H9 (cell line): ENCODE measurements at regions not wholly inside any gene's neighbourhood (a gene's known extent, or its start where the extent isn't known, plus 50 kb on each side); places are given as distances from the start of the nearest gene placed in this dataset.
"Not testable (repeated sequence)": the region's sequence is repeated elsewhere in the genome, so short reads cannot be mapped to it uniquely, and the experiment has no call there.

Experiments used
- DNase-seq: peaks from one replicate; pipeline ENCODE4 v3.0.0-alpha.2; 2017
- H2AFZ ChIP-seq: one replicate; pipeline ENCODE4 v1.6.1; 2013; ENCODE audit warnings: mild to moderate bottlenecking, low read length, control low read depth, moderate library complexity
- H2AK5ac ChIP-seq: 2 replicates; pipeline ENCODE4 v1.6.1; 2013; ENCODE audit warnings: low read length, control low read depth, mixed read lengths; ENCODE audit not compliant: insufficient read length
- H2BK120ac ChIP-seq: one replicate; pipeline ENCODE4 v1.6.1; 2013; ENCODE audit warnings: low read depth, mild to moderate bottlenecking, low read length, control low read depth, inconsistent platforms; ENCODE audit not compliant: poor library complexity, severe bottlenecking
- H2BK12ac ChIP-seq: 2 replicates; pipeline ENCODE4 v1.6.1; 2013; ENCODE audit warnings: low read length, control low read depth, mixed read lengths, low read depth; ENCODE audit not compliant: insufficient read length
- H2BK15ac ChIP-seq: 2 replicates; pipeline ENCODE4 v1.6.1; 2013; ENCODE audit warnings: low read depth, low read length, control low read depth
- H2BK20ac ChIP-seq: one replicate; pipeline ENCODE4 v1.6.1; 2013; ENCODE audit warnings: low read depth, mild to moderate bottlenecking, low read length, control low read depth, inconsistent platforms; ENCODE audit not compliant: poor library complexity, severe bottlenecking
- H2BK5ac ChIP-seq: 2 replicates; pipeline ENCODE4 v1.6.1; 2013; ENCODE audit warnings: low read length, control low read depth, mixed read lengths; ENCODE audit not compliant: insufficient read length
- H3K14ac ChIP-seq: 2 replicates; pipeline ENCODE4 v1.6.1; 2013; ENCODE audit warnings: low read length, control low read depth; ENCODE audit not compliant: insufficient read depth
- H3K18ac ChIP-seq: 2 replicates; pipeline ENCODE4 v1.6.1; 2013; ENCODE audit warnings: low read depth, mild to moderate bottlenecking, mixed read lengths, low read length, control low read depth; ENCODE audit not compliant: insufficient read length
- H3K23ac ChIP-seq: 2 replicates; pipeline ENCODE4 v1.6.1; 2013; ENCODE audit warnings: low read length, control low read depth, mixed read lengths, low read depth; ENCODE audit not compliant: insufficient read length
- H3K23me2 ChIP-seq: 2 replicates; pipeline ENCODE4 v1.6.1; 2013; ENCODE audit warnings: low read depth, mild to moderate bottlenecking, mixed read lengths, low read length, control low read depth; ENCODE audit not compliant: insufficient read length, poor library complexity, severe bottlenecking
- H3K27ac ChIP-seq: 2 replicates; pipeline ENCODE4 v1.5.1; 2013; ENCODE audit warnings: low read length, control low read depth, mixed read lengths, low read depth; ENCODE audit not compliant: insufficient read length
- H3K27me3 ChIP-seq: 2 replicates; pipeline ENCODE4 v1.6.1; 2013; ENCODE audit warnings: low read length, control low read depth, inconsistent platforms; ENCODE audit not compliant: insufficient read depth
- H3K4ac ChIP-seq: 2 replicates; pipeline ENCODE4 v1.6.1; 2013; ENCODE audit warnings: low read depth, mild to moderate bottlenecking, control low read depth, inconsistent platforms, low read length, moderate library complexity
- H3K4me1 ChIP-seq: 2 replicates; pipeline ENCODE4 v1.6.1; 2013; ENCODE audit warnings: low read length, control low read depth, inconsistent platforms; ENCODE audit not compliant: insufficient read depth
- H3K4me2 ChIP-seq: 2 replicates; pipeline ENCODE4 v1.6.1; 2013; ENCODE audit warnings: low read length, control low read depth, mixed read lengths; ENCODE audit not compliant: insufficient read length, insufficient read depth
- H3K56ac ChIP-seq: 2 replicates; pipeline ENCODE4 v1.6.1; 2013; ENCODE audit warnings: low read depth, mild to moderate bottlenecking, mixed read lengths, low read length, control low read depth; ENCODE audit not compliant: insufficient read length
- H3K79me1 ChIP-seq: 2 replicates; pipeline ENCODE4 v1.6.1; 2013; ENCODE audit warnings: low read depth, mild to moderate bottlenecking, moderate library complexity, low read length, control low read depth, inconsistent platforms; ENCODE audit not compliant: insufficient read depth, poor library complexity, severe bottlenecking
- H3K79me2 ChIP-seq: 2 replicates; pipeline ENCODE4 v1.6.1; 2013; ENCODE audit warnings: low read length, control low read depth, inconsistent platforms; ENCODE audit not compliant: insufficient read depth
- H3K9ac ChIP-seq: 2 replicates; pipeline ENCODE4 v1.6.1; 2013; ENCODE audit warnings: low read length, control low read depth, mixed read lengths; ENCODE audit not compliant: insufficient read length; ENCODE audit errors: extremely low read depth
- H3K9me3 ChIP-seq: one replicate; pipeline ENCODE4 v1.6.1; 2013; ENCODE audit warnings: low read depth, low read length, inconsistent platforms; ENCODE audit not compliant: control insufficient read depth
- H3T11ph ChIP-seq: one replicate; pipeline ENCODE4 v1.6.1; 2013; ENCODE audit warnings: mild to moderate bottlenecking, low read length, control low read depth, inconsistent platforms
- H4K20me1 ChIP-seq: one replicate; pipeline ENCODE4 v1.6.1; 2013; ENCODE audit not compliant: control insufficient read depth, insufficient read length, insufficient read depth
- H4K5ac ChIP-seq: 2 replicates; pipeline ENCODE4 v1.6.1; 2013; ENCODE audit warnings: low read depth, mild to moderate bottlenecking, mixed read lengths, low read length, control low read depth; ENCODE audit not compliant: insufficient read length
- H4K8ac ChIP-seq: replicated peaks from 2 replicates; pipeline ENCODE4 v1.6.1; 2013; ENCODE audit warnings: low read length, control low read depth, mixed read lengths, low read depth; ENCODE audit not compliant: insufficient read length
- H4K91ac ChIP-seq: 2 replicates; pipeline ENCODE4 v1.6.1; 2013; ENCODE audit warnings: low read depth, mild to moderate bottlenecking, moderate library complexity, mixed read lengths, low read length, control low read depth; ENCODE audit not compliant: insufficient read length
- H3K27ac Mint-ChIP-seq, 3 experiments: 2 replicates in 2 of 3; 3 replicates in 1 of 3; pipeline ENCODE4 v1.8.0; 2020 to 2021; ENCODE audit warnings: mixed read lengths in 3 of 3, mild to moderate bottlenecking in 1 of 3, moderate library complexity in 1 of 3
- H3K27me3 Mint-ChIP-seq: 2 replicates; pipeline ENCODE4 v1.8.0; 2021; ENCODE audit warnings: low read depth, mild to moderate bottlenecking, moderate library complexity, mixed read lengths
- H3K36me3 Mint-ChIP-seq, 3 experiments: 2 replicates in 2 of 3; 3 replicates in 1 of 3; pipeline ENCODE4 v1.8.0; 2020 to 2021; ENCODE audit warnings: low read depth in 3 of 3, mixed read lengths in 3 of 3; ENCODE audit not compliant: insufficient read depth in 1 of 3
- H3K4me1 Mint-ChIP-seq, 2 experiments: 2 replicates each; pipeline ENCODE4 v1.8.0; 2020; ENCODE audit warnings: mixed read lengths in 2 of 2
- H3K4me3 Mint-ChIP-seq, 2 experiments: 2 replicates in 1 of 2; 3 replicates in 1 of 2; pipeline ENCODE4 v1.8.0; 2020 to 2021; ENCODE audit warnings: mild to moderate bottlenecking in 2 of 2, mixed read lengths in 2 of 2, moderate library complexity in 1 of 2
- H3K9me3 Mint-ChIP-seq, 2 experiments: 2 replicates in 1 of 2; 3 replicates in 1 of 2; pipeline ENCODE4 v1.8.0; 2020; ENCODE audit warnings: mild to moderate bottlenecking in 2 of 2, mixed read lengths in 2 of 2, moderate library complexity in 1 of 2
- CTCF ChIP-seq: fragments of 200-600 bp; sonication (generic); conservative IDR thresholded peaks from 3 replicates; pipeline ENCODE4 v1.8.0; 2021; ENCODE audit warnings: antibody characterized with exemption, mild to moderate bottlenecking
- WGBS: extraction: QIAGEN DNeasy Blood & Tissue Kit; methylation state at CpG from one replicate; pipeline ENCODE4 v1.1.7; 2013; ENCODE audit warnings: missing lambda C conversion rate, low lambda C conversion rate, mixed read lengths; ENCODE audit not compliant: insufficient read length; ENCODE audit errors: extremely low coverage; 5-methylcytosine and 5-hydroxymethylcytosine counted together

DNA sequence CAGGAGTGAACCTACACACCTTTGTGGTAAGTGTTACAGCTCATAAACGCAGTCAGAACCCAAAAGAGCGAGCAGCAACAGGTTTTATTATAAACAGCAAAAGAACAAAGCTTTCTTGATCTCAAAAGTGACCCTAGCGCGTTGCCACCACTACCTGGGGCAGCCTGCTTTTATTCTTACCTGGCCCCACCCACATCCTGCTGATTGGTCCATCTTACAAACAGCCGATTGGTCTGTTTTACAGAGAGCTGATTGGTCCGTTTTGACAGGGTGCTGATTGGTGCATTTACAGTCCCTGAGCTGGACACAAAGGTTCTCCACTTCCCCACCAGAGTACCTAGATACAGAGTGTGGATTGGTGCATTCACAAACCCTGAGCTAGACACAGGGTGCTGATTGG lies 143.1 kb downstream of the ARRDC4 start:
- Mint-ChIP-seq H3K27ac (no peak overlapping the region), H3K9me3 (no peaks in the 10 kb centered on the region), H3K27me3 (peaks cover 1% of the 10 kb centered on the region; the same call in 1 of the 2 replicates), H3K4me1 (no peaks in the 10 kb centered on the region), H3K36me3 (no peaks in the 10 kb centered on the region), H3K4me3 (no peak overlapping the region)
- no peak for TF ChIP-seq CTCF
- Histone ChIP-seq H3K4me1 (no peaks in the 10 kb centered on the region), H2BK15ac (no peak overlapping the region), H3K4ac (no peak overlapping the region), H2BK5ac (no peak overlapping the region), H3K27ac (no peak overlapping the region), H3K23ac (no peak overlapping the region), H3T11ph (no peak overlapping the region), H2AK5ac (no peak overlapping the region), H3K9ac (no peak overlapping the region), H4K8ac (no peak overlapping the region), H4K5ac (no peak overlapping the region), H3K9me3 (no peaks in the 10 kb centered on the region), H3K56ac (no peak overlapping the region), H2BK12ac (no peak overlapping the region), H3K27me3 (no peaks in the 10 kb centered on the region), H3K79me2 (no peaks in the 10 kb centered on the region), H3K4me2 (no peak overlapping the region), H3K14ac (no peak overlapping the region), H2BK120ac (no peak overlapping the region), H4K20me1 (no peaks in the 10 kb centered on the region), H3K79me1 (no peaks in the 10 kb centered on the region), H3K23me2 (no peaks in the 10 kb centered on the region), H2BK20ac (no peak overlapping the region), H3K18ac (no peak overlapping the region), H4K91ac (no peak overlapping the region), H2AFZ (no peak overlapping the region)
- no peak for DNase-seq
- WGBS = no CpG with 5 or more reads among the region's 6 CpGs

DNA sequence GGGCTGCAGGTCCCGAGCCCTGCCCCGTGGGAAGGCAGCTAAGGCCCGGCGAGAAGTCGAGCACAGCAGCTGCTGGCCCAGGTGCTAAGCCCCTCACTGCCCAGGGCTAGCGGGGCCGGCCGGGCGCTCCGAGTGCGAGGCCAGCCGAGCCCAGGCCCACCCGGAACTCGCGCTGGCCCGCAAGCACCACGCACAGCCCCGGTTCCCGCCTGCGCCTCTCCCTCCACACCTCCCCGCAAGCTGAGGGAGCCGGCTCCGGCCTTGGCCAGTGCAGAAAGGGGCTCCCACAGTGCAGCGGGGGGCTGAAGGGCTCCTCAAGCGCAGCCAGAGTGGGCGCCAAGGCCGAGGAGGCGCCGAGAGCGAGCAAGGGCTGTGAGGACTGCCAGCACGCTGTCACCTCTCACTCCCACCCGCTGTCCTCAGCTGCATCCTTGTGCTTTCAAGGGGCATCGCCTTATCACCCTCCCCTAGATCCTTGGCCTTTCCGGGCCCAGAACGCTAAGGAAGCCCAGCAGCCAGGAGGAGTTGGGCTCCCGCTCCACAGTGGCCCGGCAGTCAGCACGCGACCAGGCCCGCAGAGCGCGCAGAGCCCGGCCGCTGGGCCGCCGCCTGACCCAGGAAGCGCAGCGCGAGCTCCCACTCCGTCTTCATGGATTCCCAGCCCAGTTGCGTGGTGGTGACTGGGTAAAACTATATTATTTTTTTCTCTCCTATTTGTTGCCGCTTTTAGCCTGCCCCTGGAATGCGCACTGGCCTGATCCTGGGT lies 144.1 kb downstream of the ARRDC4 start:
- H4K91ac ChIP-seq, H2BK5ac ChIP-seq, H3K9me3 ChIP-seq, H2AFZ ChIP-seq, DNase-seq, H4K5ac ChIP-seq, H3K4me3 Mint-ChIP-seq, H3T11ph ChIP-seq, H3K18ac ChIP-seq, H2BK120ac ChIP-seq, H2AK5ac ChIP-seq, H3K23ac ChIP-seq, H2BK20ac ChIP-seq, H3K9me3 Mint-ChIP-seq, H3K4ac ChIP-seq, H4K8ac ChIP-seq, H3K36me3 Mint-ChIP-seq, H3K27ac Mint-ChIP-seq, H3K27me3 ChIP-seq, H3K79me1 ChIP-seq, H3K4me1 ChIP-seq, H3K9ac ChIP-seq, H3K14ac ChIP-seq, H4K20me1 ChIP-seq, H3K4me2 ChIP-seq, H3K4me1 Mint-ChIP-seq, H3K56ac ChIP-seq, H2BK15ac ChIP-seq, H3K27me3 Mint-ChIP-seq, H3K23me2 ChIP-seq, H2BK12ac ChIP-seq, H3K79me2 ChIP-seq, H3K27ac ChIP-seq: not testable (repeated sequence)
- no CpG with 5 or more reads among the region's 53 CpGs for WGBS
